H1 (cell line): ENCODE measurements at regions not wholly inside any gene's neighbourhood (a gene's known extent, or its start where the extent isn't known, plus 50 kb on each side); places are given as distances from the start of the nearest gene placed in this dataset.

ENCODE experiments used
- BCL11A ChIP-seq, 2 experiments: IDR thresholded peaks; one replicate each; pipeline ENCODE4 v1.6.1; 2011; ENCODE audit warnings: low read depth in 2 of 2, low read length in 2 of 2, mild to moderate bottlenecking in 2 of 2
- CBX5 ChIP-seq: fragments of 300-800, 300-1000 bp; sonication (generic); IDR thresholded peaks from 2 replicates; pipeline ENCODE4 v1.7.1; 2016; ENCODE audit warnings: antibody characterized with exemption, low read length, low read depth
- CHD2 ChIP-seq: IDR thresholded peaks from 2 replicates; pipeline ENCODE4 v1.6.1; 2012; ENCODE audit warnings: low read length, improper control_type of control experiment
- CHD7 ChIP-seq: fragments of 300-600 bp; sonication (generic); IDR thresholded peaks from 2 replicates; pipeline ENCODE4 v1.7.1; 2012; ENCODE audit warnings: low read length, moderate library complexity, mild to moderate bottlenecking, inconsistent platforms; ENCODE audit not compliant: insufficient replicate concordance
- NRF1 ChIP-seq: IDR thresholded peaks from 2 replicates; pipeline ENCODE4 v1.6.1; 2011; ENCODE audit warnings: mild to moderate bottlenecking, low read depth, low read length, improper control_type of control experiment
- PHF8 ChIP-seq: fragments of 200-600 bp; sonication (generic); conservative IDR thresholded peaks from 2 replicates; pipeline ENCODE4 v1.7.1; 2012; ENCODE audit warnings: low read depth, mild to moderate bottlenecking, inconsistent platforms, low read length, moderate library complexity
- TAF1 ChIP-seq: IDR thresholded peaks from 2 replicates; pipeline ENCODE4 v1.6.1; 2011; ENCODE audit warnings: mild to moderate bottlenecking, low read depth, low read length
- TF ChIP-seq, protein P1 (sequence below): IDR thresholded peaks from 2 replicates; pipeline ENCODE4 v1.6.1; 2012; ENCODE audit warnings: inconsistent platforms

DNA sequence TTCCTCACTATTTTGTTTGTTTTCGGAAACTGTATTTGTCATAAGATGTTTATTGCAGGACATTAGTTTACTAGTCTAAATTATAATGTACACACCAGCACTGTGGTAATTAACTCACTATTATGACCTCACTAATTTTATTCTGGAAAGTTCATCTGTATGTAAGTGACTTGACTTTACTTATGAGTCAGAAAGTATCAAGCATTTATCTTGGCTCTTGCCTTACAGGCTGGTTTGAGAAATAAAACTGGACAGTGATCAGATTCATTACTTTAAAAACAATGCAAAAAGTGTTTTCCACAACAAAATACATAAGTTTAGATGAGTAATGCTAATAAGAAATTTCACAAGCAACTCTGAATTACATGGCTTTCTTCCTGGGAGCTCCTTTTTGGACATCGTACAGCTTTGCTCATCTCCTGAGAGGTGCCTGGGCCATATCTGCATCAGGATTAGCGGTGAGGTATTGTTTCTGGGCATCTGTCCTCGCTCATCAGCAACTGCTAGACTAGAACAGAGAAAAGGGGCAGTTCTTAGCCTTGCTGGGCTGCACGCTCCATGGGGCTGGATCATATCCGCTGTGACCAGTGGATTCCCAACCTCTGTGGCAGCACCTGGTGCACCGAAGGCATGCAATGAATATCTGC lies 179.8 kb downstream of the SOD2 start (continued):
- TF ChIP-seq CHD7 (no peak), TAF1 (no peak), CBX5 (no peak), CHD2 (no peak), PHF8 (no peak), BCL11A (IDR thresholded peaks at IDR 0.05; ENCODE audit: low read depth in 2 of 2, low read length in 2 of 2) (no peak), NRF1 (no peak)
- TF ChIP-seq, protein P1, sequence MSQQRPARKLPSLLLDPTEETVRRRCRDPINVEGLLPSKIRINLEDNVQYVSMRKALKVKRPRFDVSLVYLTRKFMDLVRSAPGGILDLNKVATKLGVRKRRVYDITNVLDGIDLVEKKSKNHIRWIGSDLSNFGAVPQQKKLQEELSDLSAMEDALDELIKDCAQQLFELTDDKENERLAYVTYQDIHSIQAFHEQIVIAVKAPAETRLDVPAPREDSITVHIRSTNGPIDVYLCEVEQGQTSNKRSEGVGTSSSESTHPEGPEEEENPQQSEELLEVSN = no peak
